Non-pigmented ciliary epithelial cell (primary cell): ENCODE measurements at regions not wholly inside any gene's neighbourhood (a gene's known extent, or its start where the extent isn't known, plus 50 kb on each side); places are given as distances from the start of the nearest gene placed in this dataset.
"Not testable (repeated sequence)": the region's sequence is repeated elsewhere in the genome, so short reads cannot be mapped to it uniquely, and the experiment has no call there.

Experiments
- DNase-seq: peaks from one replicate; pipeline ENCODE4 v3.0.0-alpha.2; 2010; ENCODE audit warnings: low read depth

- no peak for DNase-seq
These were observed 302.6 kb upstream of the PTBP2 start for GRCh38 chr1:96418969-96419368.

- no peak for DNase-seq
These were observed 296.7 kb upstream of the PTBP2 start for GRCh38 chr1:96424877-96425276.

GRCh38 chr1:96425382-96426129, 296.0 kb upstream of the PTBP2 start:
- DNase-seq = no peak

DNA sequence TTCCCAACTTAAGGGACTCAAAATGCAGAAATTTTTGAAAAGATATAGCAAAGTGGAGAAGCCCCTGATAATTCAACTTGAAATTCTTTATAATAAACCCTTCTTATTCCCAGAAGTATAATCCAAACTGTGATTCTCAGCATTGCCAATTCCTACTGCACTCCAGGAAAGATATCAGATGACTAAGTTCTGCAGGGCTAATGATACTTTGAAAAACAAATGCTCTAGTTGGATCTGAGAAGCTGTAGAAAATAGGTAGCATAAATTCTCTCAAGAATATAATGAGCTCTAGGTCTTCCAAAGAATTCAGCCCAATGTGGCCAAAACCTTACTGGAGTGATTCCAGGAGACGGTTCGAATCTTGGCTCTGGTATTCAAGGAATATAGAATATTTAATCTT, 294.0 kb upstream of the PTBP2 start:
- DNase-seq = no peak

DNA sequence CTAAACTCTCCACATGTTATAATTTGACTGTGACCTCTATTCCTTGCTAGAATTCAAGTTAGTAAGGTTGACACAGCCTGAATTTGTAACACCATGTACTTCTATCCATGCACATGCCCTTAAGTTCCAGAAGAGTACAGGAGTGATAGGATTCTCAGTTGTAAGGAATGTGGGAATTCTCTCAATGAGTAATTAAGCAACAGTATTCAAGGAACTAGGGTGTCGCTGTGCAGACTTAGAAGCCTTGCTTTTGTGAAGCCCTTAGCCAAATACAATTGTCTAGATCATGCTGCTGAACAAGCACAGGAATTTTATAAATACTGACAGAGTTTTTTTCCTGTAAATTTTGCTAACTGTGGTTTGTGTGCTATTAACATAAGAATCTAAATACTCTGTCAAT, 276.3 kb upstream of the PTBP2 start:
- no peak for DNase-seq

DNA sequence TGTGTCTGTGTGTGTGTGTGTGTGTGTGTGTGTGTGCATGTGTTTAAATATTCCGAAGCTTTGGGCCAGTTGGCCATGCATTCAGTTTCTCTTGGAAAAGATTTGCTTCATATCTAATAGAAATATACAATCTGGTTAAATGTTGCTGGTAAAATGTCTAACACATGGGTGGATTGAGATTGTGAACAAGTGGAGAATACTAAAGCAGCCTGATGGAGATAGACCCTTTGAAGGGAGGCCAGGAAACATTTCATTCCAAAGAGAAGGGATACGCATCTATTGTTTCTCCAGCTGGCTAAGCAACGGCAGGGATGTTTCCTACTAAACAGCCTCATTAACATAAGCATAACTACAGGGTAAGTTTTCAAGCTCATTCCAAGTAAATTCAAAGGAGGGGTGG, 257.5 kb upstream of the PTBP2 start:
- no peak for DNase-seq

DNA sequence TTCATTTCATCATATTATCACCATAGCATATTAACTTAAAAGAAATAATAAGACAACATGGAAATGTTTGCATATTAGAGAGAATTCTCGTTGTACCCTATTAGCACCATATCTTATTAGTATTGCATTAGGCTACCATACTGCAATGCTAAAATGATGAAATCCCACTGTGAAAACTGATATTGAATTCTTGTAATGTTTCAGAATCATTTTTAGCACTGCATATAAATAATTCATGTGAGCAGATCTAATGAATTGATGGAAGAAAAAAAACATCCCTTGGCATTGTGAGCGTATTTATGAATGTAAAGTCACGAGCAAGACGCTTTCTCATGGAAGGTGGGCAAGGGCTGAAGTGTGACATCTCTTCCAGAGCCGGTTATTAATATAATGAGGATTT, 257.1 kb upstream of the PTBP2 start:
- DNase-seq = no peak

GRCh38 chr1:96464991-96465390, 256.6 kb upstream of the PTBP2 start:
- no peak for DNase-seq

- no peak for DNase-seq
These were observed 256.1 kb upstream of the PTBP2 start for GRCh38 chr1:96465441-96465840.

- DNase-seq = no peak
These were observed 254.7 kb upstream of the PTBP2 start for GRCh38 chr1:96466842-96467241.

DNA sequence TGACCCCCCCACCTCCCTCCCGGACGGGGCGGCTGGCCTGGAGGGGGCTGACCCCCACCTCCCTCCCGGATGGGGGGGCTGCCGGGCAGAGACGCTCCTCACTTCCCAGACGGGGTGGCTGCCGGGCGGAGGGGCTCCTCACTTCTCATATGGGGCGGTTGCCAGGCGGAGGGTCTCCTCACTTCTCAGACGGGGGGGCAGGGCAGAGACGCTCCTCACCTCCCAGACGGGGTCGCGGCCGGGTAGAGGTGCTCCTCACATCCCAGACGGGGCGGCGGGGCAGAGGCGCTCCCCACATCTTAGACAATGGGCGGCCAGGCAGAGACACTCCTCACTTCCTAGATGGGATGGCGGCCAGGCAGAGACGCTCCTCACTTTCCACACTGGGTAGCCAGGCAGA, 251.9 kb upstream of the PTBP2 start:
- DNase-seq = not testable (repeated sequence)

DNA sequence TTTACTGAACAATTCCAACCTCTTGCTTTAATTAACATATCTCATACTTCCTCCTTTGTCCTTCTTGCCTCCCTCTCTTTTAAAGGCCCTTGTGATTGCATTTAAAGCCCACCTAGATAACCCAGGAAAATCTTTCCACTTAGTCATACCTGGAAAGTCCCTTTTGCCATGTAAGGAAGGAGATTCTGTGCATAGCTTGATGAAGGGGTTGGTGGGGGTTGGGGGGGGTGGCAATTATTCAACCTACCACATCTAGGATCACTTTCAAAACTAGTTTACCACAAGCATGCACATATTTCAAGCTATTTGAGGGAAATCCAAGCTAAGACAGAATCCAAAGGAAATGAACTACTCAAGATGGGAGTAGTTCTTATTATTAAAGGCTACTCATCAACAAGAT, 249.1 kb upstream of the PTBP2 start:
- DNase-seq = peak; percentile 67

DNA sequence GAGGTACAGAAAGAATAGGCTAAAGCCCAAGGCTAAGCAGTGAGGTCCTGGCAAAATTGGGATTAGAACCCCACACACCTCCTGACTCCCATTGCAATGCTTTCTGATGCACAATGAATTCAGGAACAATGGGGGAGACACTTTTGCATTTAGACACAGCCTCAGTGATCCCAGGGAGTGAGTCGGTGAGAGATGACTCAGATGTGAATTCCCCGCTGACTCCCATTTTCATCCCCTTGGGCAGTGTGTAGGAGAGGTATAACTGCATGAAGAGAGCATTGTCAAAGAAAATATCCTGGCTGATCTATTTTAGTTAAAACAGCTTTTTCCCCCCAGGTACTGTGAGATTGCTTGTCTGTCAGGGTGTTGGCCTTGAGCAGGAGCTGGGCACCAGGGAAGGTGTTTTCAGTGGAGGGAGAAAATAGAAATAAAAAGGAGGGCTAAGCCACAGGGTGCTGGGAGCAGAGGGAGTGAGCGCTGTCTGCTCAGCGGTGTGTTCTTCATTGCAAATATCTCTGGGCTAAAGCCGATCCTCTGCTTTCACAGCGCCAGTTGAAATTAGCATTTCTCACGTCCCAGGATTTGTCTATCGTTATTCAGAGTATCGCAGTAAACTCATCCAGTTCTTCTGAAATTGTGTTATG, 247.7 kb upstream of the PTBP2 start:
- DNase-seq = peak; percentile 48

- no peak for DNase-seq
These were observed 246.4 kb upstream of the PTBP2 start for GRCh38 chr1:96474985-96475743.

DNA sequence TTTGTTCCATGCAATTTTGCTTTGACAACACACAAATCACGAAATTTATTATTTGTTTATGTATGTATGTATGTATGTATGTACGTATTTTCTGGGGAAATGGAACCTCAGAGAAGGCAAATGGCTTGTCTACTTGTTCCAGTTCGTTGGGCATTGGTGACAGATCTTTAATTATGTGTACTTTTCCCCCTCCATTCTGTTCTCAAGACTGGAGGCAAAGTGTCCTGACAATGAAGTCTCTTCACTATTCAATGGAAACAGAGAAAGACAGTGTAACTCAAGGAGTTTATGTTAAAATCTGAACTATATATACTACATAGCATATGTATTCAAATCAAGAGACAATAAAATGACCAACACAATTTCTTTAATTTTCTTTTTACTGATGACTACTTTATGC, 245.7 kb upstream of the PTBP2 start:
- DNase-seq = no peak

DNA sequence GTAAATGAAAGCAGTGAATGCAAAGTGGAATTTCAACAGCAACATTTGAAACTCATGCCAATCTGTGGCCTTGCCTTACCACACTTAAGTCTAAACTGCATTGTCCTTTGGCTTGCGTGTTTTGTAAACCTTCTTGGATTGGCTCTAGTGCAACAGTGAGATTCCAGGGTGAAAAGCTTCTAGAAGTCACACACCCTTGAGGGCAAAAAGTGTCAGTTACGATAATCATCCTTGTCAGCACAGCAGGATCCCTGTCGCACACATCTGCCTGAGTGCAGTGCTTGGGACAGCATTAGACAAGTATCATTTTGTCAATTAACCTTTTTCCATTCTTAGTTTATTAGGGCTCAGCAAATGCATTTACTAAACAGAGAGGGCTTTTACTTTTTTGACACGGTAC, 243.4 kb upstream of the PTBP2 start:
- no peak for DNase-seq

- no peak for DNase-seq
These were observed 240.2 kb upstream of the PTBP2 start for GRCh38 chr1:96481409-96481808.

- DNase-seq = no peak
These were observed 239.0 kb upstream of the PTBP2 start for GRCh38 chr1:96482616-96483015.

DNA sequence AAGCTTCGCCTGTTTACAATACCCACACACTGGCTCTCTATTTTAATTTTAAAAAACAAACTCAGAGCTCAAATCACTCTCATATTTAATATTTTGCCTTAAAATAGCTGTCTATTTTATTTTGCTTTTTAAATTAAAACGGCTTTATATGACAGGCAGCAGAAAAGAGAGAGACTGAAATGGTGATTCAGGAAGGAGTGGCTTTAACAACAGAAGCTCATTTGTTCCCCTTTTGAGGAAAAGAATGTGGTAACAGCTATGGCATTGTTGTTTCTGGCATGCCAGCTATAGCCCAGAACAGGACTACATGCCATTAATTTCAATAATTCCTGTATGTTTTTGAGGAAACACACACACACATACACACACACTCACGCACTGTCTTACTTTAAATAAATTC, 234.2 kb upstream of the PTBP2 start:
- no peak for DNase-seq

GRCh38 chr1:96487971-96488370, 233.6 kb upstream of the PTBP2 start:
- no peak for DNase-seq

GRCh38 chr1:96488777-96489176, 232.8 kb upstream of the PTBP2 start:
- DNase-seq = no peak

GRCh38 chr1:96492236-96492635, 229.3 kb upstream of the PTBP2 start:
- no peak for DNase-seq

GRCh38 chr1:96498744-96499340, 222.7 kb upstream of the PTBP2 start:
- DNase-seq = no peak
